GM18909 (cell line): ENCODE measurements at regions not wholly inside any gene's neighbourhood (a gene's known extent, or its start where the extent isn't known, plus 50 kb on each side); places are given as distances from the start of the nearest gene placed in this dataset.
"Not testable (repeated sequence)": the region's sequence is repeated elsewhere in the genome, so short reads cannot be mapped to it uniquely, and the experiment has no call there.

Experiments
- ATAC-seq: cut with Tn5 transposase; IDR thresholded peaks from one replicate; pipeline ENCODE4 v1.9.1; 2021; ENCODE audit warnings: mild to moderate bottlenecking; ENCODE audit not compliant: unreplicated experiment, poor library complexity

GRCh38 chr12:58656254-58657009 lies 263.9 kb downstream of the LRIG3 start:
- ATAC-seq = no peak

- no peak for ATAC-seq
These were observed 263.1 kb downstream of the LRIG3 start for GRCh38 chr12:58657190-58657589.

DNA sequence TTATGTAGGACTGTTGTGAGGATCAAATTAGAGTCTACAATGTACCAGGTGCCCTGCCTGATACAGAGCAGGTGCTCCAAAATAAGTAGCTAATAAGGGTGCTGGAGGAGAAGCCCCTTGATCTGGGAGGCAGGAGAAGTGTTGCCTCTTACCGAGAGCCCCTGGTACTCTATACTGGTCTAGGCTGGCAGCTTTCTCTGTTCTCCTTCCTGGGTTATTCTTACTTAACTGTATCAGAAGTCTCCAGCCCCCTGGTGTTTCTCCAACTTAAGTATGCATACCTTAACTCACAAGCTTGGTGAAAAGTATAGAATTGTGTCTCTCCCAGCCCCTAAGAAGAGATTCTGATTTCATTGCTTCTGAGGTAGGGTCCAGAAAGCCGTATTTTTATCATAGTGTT lies 254.9 kb downstream of the LRIG3 start:
- no peak for ATAC-seq

DNA sequence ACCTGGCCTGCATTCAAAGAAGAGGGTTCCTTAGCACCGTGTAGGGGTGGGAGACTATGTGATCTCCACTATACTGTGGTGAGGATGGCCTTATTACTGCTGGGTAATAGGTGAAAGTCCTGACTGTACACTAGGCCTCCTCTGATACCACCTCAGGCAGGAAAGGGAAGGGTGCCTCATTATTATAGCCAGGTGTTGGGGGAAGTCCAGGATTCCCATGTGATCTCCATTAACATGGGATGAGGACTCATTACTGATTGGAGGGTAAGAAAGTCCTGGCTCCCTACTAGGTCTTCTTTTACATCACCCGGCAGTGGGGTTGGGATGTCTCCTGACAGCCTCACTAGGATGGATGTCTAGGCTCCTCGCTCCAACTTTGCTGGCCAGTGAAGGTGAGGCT lies 252.1 kb downstream of the LRIG3 start:
- no peak for ATAC-seq

- no peak for ATAC-seq
These were observed 251.4 kb downstream of the LRIG3 start for GRCh38 chr12:58668871-58669270.

DNA sequence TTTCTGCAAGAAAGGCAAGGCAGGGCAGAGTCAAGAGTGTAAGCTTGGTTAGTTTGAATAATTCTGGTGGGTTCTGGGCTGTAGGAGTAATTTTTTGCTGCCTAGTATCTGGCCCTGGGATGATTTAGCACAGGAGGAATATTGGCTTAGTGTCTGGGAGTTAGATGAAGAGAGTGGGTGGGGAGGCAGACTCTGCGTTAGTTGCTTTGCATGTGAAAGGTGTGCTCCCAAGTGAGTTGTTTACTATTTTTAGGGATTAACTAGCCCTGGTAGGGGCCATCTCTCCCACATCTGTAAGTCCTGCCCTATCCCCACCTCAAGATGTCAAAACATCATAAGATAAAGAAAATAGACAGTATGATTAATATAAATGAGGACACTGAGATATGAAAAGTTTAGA lies 249.7 kb downstream of the LRIG3 start:
- no peak for ATAC-seq

DNA sequence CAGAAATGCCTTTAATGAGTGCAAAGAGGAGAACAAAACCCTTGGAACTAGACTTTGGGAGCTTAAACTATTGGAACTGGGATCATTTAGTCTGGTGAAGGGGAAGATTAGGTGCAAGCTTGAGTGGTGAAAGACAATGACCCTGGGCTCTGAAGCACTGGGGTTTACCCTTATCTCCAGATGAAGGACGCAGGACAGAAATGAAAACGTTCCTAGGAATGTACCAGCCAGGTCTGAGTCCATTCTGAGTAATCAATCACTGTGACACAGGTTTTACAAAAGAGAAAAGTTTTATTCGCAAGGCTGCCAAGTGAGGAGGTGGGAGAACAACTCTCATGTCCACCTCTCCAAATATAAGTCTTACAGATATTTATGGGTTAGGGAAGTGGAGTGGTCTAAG lies 249.1 kb downstream of the LRIG3 start:
- no peak for ATAC-seq

DNA sequence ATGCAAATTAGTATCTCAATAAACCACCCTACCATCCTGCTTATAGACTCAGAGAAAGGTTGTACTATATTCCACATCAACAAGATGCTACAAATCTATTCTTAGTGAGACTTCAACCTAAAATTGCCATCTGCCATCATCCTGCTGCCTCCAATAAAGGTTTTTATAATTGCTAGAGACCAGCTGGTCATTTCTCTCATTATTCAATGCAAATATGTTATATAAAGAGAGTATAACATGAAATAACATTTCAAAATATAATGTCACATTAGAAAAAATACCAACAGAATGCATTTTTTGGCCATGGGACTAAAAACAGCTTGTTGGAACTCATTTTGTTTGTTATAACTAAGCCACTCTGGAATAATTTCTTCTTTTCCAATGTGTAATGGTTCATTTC lies 247.3 kb downstream of the LRIG3 start:
- no peak for ATAC-seq

- ATAC-seq = not testable (repeated sequence)
These were observed 242.5 kb downstream of the LRIG3 start for GRCh38 chr12:58677833-58678232.

DNA sequence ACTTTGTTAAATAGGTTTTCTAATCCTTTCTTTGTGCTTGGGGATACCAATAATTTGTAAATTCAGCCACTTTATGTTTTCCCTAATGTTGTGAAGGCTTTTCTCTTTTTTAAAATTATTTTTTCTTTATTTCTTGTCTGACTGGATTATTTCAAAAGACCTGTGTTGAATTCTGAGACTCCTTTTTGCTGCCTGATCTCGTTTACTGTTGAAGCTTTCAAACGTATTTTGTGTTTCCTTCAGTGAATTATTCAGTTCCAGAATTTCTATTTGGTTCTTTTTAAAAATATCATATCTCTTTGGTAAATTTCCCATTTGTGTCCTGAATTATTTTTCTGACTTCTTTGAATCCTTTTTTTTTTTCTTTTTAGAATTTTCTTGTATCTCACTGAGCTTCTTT lies 241.6 kb downstream of the LRIG3 start:
- ATAC-seq = no peak

DNA sequence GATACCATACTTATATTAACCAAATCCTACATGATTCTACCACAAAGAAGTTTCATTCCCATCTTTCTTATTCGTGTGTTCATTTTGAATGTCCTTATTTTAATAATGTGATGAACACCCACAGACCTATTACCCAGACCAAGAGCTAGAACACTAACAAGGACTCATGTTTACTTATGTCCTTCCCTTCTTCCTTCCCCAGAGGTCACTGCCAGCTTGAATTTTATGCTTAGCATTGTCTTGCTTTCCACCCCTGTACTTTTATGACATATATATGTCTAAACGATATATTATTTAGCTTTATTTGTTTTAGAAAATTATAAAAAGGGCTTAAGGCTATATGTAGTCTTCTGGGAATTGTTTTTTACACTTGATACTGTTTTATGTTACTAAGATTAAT lies 238.6 kb downstream of the LRIG3 start:
- no peak for ATAC-seq

DNA sequence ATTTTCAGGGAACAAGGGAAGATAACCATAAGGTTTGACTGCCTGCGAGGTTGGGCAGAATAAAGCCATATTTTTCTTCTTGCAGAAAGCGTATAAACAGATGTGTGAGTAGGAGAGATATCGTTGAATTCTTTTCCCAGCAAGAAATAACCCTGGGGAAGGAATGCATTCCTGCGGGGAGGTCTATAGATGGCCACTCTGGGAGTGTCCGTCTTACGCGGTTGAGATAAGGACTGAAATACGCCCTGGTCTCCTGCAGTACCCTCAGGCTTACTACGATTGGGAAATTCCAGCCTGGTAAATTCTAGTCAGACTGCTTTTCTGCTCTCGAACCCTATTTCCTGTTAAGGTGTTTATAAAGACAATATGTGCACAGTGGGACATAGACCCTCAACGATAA lies 225.0 kb downstream of the LRIG3 start:
- ATAC-seq = no peak

- ATAC-seq = no peak
These were observed 218.8 kb downstream of the LRIG3 start for GRCh38 chr12:58701536-58701935.

GRCh38 chr12:58703866-58704265 lies 216.4 kb downstream of the LRIG3 start:
- ATAC-seq = no peak

DNA sequence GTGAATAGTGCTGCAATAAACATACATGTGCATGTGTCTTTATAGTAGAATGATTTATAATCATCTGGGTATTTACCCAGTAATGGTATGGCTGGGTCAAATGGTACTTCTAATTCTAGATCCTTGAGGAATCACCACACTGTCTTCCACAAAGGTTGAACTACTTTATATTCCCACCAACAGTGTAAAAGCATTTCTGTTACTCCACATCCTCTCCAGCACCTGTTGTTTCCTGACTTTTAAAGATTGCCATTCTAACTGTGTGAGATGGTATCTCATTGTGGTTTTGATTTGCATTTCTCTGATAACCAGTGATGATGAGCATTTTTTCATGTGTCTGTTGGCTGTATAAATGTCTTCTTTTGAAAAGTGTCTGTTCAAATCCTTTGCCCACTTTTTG lies 215.5 kb downstream of the LRIG3 start:
- not testable (repeated sequence) for ATAC-seq

- no peak for ATAC-seq
These were observed 209.4 kb downstream of the LRIG3 start for GRCh38 chr12:58710901-58711300.

DNA sequence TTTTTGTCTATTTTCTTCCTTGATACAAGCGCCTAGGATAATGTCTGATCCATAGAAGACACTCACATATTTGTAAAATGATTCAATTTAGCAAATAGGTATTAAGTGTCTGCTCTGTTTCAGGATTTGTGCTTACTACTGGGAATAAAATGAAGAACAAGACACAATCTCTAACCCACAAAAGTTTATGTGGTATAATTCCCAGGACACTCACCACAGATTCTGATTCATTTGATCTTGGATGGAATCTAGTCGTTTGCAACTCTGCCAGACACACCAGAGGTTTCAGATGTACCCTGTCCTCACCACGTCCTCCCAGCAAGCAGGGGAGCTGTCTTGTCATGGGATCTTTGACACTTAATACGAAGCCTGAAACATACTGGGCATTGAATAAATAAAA lies 208.3 kb downstream of the LRIG3 start:
- no peak for ATAC-seq

GRCh38 chr12:58712976-58713375 lies 207.3 kb downstream of the LRIG3 start:
- ATAC-seq = no peak

GRCh38 chr12:58719161-58719560 lies 201.1 kb downstream of the LRIG3 start:
- no peak for ATAC-seq

- ATAC-seq = no peak
These were observed 199.9 kb downstream of the LRIG3 start for GRCh38 chr12:58720421-58720820.

GRCh38 chr12:58725400-58726105 lies 194.8 kb downstream of the LRIG3 start:
- ATAC-seq = no peak

DNA sequence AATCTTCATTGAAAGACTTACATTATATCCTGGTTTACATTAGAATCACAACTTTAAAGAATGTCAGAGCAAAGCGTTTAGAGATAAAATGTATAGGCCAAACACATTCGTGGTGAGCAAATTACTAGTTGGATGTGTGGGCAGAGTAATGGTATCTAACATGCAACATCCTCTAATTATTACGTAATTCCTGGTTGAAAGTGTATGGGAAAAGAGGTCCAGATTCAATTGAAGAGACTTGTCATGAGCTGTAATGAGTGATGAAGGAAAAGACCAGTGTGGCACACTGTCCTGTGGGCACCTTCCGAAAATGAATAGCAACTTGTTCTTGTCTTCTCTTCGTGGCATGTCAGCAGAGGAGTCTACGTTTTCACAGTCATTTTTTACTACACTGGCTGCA lies 192.8 kb downstream of the LRIG3 start:
- ATAC-seq = no peak
